ENCODE measurements at regions not wholly inside any gene's neighbourhood (a gene's known extent, or its start where the extent isn't known, plus 50 kb on each side); places are given as distances from the start of the nearest gene placed in this dataset.
"Not testable (repeated sequence)": the region's sequence is repeated elsewhere in the genome, so short reads cannot be mapped to it uniquely, and the experiment has no call there.

GRCh38 chr4:127482049-127482448, 150.7 kb upstream of the INTU start:
- Histone ChIP-seq H3K4me1 (no peaks in the 10 kb centered on the region), H3K27me3 (replicated peaks in 1 of 7) (no peaks in the 10 kb centered on the region), H3K4me3 (no peak overlapping the region), H3K36me3 (no peaks in the 10 kb centered on the region), H3K9me3 (peaks cover 0 to 4% (median 0%) of the 10 kb centered on the region in 8 donors), H3K27ac (no peak overlapping the region)
- intact Hi-C loops (cut with DNase I; ENCODE audit: low total_unique reads), result no loop called here
- 91 to 100% (median 92%) methylated on average over 1 of the region's 1 CpG for WGBS, 5 donors
- no peak for DNase-seq
- TF ChIP-seq POLR2A (IDR thresholded peaks at IDR 0.05) (no peak), POLR2AphosphoS5 (IDR thresholded peaks at IDR 0.05) (no peak)
- TF ChIP-seq, protein P1, sequence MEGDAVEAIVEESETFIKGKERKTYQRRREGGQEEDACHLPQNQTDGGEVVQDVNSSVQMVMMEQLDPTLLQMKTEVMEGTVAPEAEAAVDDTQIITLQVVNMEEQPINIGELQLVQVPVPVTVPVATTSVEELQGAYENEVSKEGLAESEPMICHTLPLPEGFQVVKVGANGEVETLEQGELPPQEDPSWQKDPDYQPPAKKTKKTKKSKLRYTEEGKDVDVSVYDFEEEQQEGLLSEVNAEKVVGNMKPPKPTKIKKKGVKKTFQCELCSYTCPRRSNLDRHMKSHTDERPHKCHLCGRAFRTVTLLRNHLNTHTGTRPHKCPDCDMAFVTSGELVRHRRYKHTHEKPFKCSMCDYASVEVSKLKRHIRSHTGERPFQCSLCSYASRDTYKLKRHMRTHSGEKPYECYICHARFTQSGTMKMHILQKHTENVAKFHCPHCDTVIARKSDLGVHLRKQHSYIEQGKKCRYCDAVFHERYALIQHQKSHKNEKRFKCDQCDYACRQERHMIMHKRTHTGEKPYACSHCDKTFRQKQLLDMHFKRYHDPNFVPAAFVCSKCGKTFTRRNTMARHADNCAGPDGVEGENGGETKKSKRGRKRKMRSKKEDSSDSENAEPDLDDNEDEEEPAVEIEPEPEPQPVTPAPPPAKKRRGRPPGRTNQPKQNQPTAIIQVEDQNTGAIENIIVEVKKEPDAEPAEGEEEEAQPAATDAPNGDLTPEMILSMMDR (IDR thresholded peaks at IDR 0.05 in 8 of 11, conservative IDR thresholded peaks at IDR 0.05 in 3 of 11), result no peak

DNA sequence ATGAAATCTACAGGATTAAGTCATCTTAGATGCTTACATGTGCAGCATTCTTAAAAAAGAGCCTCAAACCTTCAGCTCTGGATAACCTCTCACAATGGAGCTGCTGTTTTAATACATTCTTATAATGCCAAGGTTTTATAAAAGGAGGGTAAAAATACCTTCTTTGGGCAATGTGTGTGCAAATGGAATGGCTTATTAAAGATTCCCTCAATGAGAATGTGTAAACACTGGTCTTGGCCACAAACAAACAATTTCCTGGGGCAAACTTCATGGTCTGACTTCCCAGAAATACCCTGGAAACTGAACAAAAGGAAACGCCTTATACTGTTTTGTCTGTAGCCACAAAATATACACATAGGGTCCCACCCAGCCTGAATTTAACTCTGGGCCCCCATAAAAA, 148.6 kb upstream of the INTU start:
- no peaks in the 10 kb centered on the region for H3K9me3 ChIP-seq
- H3K27me3 ChIP-seq (replicated peaks in 1 of 7), result no peaks in the 10 kb centered on the region
- intact Hi-C loops (cut with DNase I; ENCODE audit: low total_unique reads), result no loop called here
- TF ChIP-seq POLR2AphosphoS5 (IDR thresholded peaks at IDR 0.05), result no peak
- no peak overlapping the region for H3K4me3 ChIP-seq
- WGBS, 5 donors, result 30 to 76% (median 55%) methylated on average over 1 of the region's 1 CpG
- no peak overlapping the region for H3K27ac ChIP-seq
- H3K36me3 ChIP-seq, result no peaks in the 10 kb centered on the region
- no peaks in the 10 kb centered on the region for H3K4me1 ChIP-seq
- DNase-seq, result no peak

- TF ChIP-seq, protein P1 (IDR thresholded peaks at IDR 0.05 in 8 of 11, conservative IDR thresholded peaks at IDR 0.05 in 3 of 11), result no peak
- TF ChIP-seq POLR2A (IDR thresholded peaks at IDR 0.05), result no peak
- no peak for TF ChIP-seq POLR2AphosphoS5 (IDR thresholded peaks at IDR 0.05)
- Histone ChIP-seq H3K4me3 (no peak overlapping the region), H3K27me3 (replicated peaks in 1 of 7) (no peaks in the 10 kb centered on the region), H3K4me1 (no peaks in the 10 kb centered on the region), H3K27ac (no peak overlapping the region), H3K9me3 (no peaks in the 10 kb centered on the region), H3K36me3 (no peaks in the 10 kb centered on the region)
- 76 to 100% (median 83%) methylated on average over 1 of the region's 1 CpG for WGBS, 5 donors
- DNase-seq, result no peak
- intact Hi-C loops (cut with DNase I; ENCODE audit: low total_unique reads), result no loop called here
These were observed 146.5 kb upstream of the INTU start for GRCh38 chr4:127486248-127486647.

GRCh38 chr4:127491571-127491970, 141.2 kb upstream of the INTU start:
- H3K27me3 ChIP-seq (replicated peaks in 1 of 7), result no peaks in the 10 kb centered on the region
- no peaks in the 10 kb centered on the region for H3K4me1 ChIP-seq
- no peak overlapping the region for H3K4me3 ChIP-seq
- no peak for TF ChIP-seq POLR2AphosphoS5 (IDR thresholded peaks at IDR 0.05)
- TF ChIP-seq, protein P1 (IDR thresholded peaks at IDR 0.05 in 8 of 11, conservative IDR thresholded peaks at IDR 0.05 in 3 of 11), result no peak
- TF ChIP-seq POLR2A (IDR thresholded peaks at IDR 0.05), result no peak
- H3K9me3 ChIP-seq, result no peaks in the 10 kb centered on the region
- H3K36me3 ChIP-seq, result no peaks in the 10 kb centered on the region
- no peak overlapping the region for H3K27ac ChIP-seq
- intact Hi-C loops (cut with DNase I; ENCODE audit: low total_unique reads), result no loop called here
- no peak for DNase-seq

GRCh38 chr4:127496875-127497274, 135.9 kb upstream of the INTU start:
- H3K27me3 ChIP-seq (replicated peaks in 1 of 7); H3K9me3 ChIP-seq; H3K4me1 ChIP-seq; H3K4me3 ChIP-seq; H3K36me3 ChIP-seq; DNase-seq; intact Hi-C loops (cut with DNase I; ENCODE audit: low total_unique reads); H3K27ac ChIP-seq: not testable (repeated sequence)
- 65 to 78% (median 75%) methylated on average over 9 of the region's 9 CpGs for WGBS, 5 donors

All from spleen (tissue), 11 donors.